Body of pancreas (tissue), 4 donors: ENCODE measurements at regions not wholly inside any gene's neighbourhood (a gene's known extent, or its start where the extent isn't known, plus 50 kb on each side); places are given as distances from the start of the nearest gene placed in this dataset.
"Not testable (repeated sequence)": the region's sequence is repeated elsewhere in the genome, so short reads cannot be mapped to it uniquely, and the experiment has no call there.

ENCODE experiments used
- ATAC-seq: fragments of 150-250 bp; one replicate; pipeline ENCODE4 v1.9.1; 2016
- DNase-seq, 4 donors: peaks; one replicate each; pipeline ENCODE4 v3.0.0-alpha.2; 2019
- H3K27ac ChIP-seq, 4 donors: fragments of 200-600 bp; sonication (generic); 1 replicate in 3 of 4; 2 replicates in 1 of 4; pipeline versions ENCODE4 v1.5.1 to v1.6.1; 2016 to 2019; ENCODE audit warnings: mild to moderate bottlenecking in 1 of 4, mixed read lengths in 1 of 4, moderate library complexity in 1 of 4
- H3K27me3 ChIP-seq, 2 donors: fragments of 200-600 bp; sonication (generic); one replicate each; pipeline ENCODE4 v1.6.0; 2016; ENCODE audit warnings: mild to moderate bottlenecking in 1 of 2
- H3K36me3 ChIP-seq, 2 donors: fragments of 200-600 bp; sonication (generic); replicated peaks in 1 of 2; 2 replicates each; pipeline ENCODE4 v1.5.1; 2016; ENCODE audit warnings: low read depth in 2 of 2; ENCODE audit not compliant: insufficient read depth in 1 of 2
- H3K4me1 ChIP-seq: fragments of 200-600 bp; sonication (generic); one replicate; pipeline ENCODE4 v1.6.0; 2016
- H3K4me3 ChIP-seq, 2 donors: fragments of 200-600 bp; sonication (generic); 1 replicate in 1 of 2; 2 replicates in 1 of 2; pipeline ENCODE4 v1.5.1; 2016 to 2019
- H3K9me3 ChIP-seq, 3 donors: fragments of 200-600 bp; sonication (generic); 1 replicate in 2 of 3; 2 replicates in 1 of 3; pipeline ENCODE4 v1.5.1; 2016
- CTCF ChIP-seq, 7 experiments: fragments of 450-650 bp in 4 of 7; fragments of 200-600 bp in 3 of 7; sonication (generic) in 3 of 7; IDR thresholded peaks; one replicate each; pipeline ENCODE4 v1.5.1; 2016 to 2019; ENCODE audit warnings: antibody characterized with exemption in 7 of 7
- POLR2A ChIP-seq, 3 donors: fragments of 450-650 bp; IDR thresholded peaks; one replicate each; pipeline ENCODE4 v1.6.1; 2016; ENCODE audit warnings: antibody characterized with exemption in 3 of 3, mild to moderate bottlenecking in 2 of 3
- WGBS, 2 donors: methylation state at CpG; one replicate each; pipeline ENCODE4 v1.1.5; 2017; 5-methylcytosine and 5-hydroxymethylcytosine counted together
- intact Hi-C: fragments of 100-400 bp; cut with DNase I; formaldehyde crosslinking; loops from one replicate; pipeline ENCODE4 v1.15.1; 2023

GRCh38 chr2:63743170-63743981 is 98.3 kb upstream of the UGP2 start:
- WGBS, 2 donors, result 78 to 85% methylated on average over 2 of the region's 2 CpGs
- ATAC-seq (no peak), DNase-seq (no peak)
- Histone ChIP-seq H3K27ac (no peak overlapping the region), H3K36me3 (no peaks in the 10 kb centered on the region), H3K4me3 (no peak overlapping the region), H3K9me3 (no peaks in the 10 kb centered on the region), H3K4me1 (peaks cover 12% of the 10 kb centered on the region), H3K27me3 (no peaks in the 10 kb centered on the region)
- TF ChIP-seq POLR2A (IDR thresholded peaks at IDR 0.05) (no peak), CTCF (IDR thresholded peaks at IDR 0.05) (no peak)
- intact Hi-C loops, result no loop called here

GRCh38 chr2:63743982-63744966 is 97.4 kb upstream of the UGP2 start:
- no peak overlapping the region for H3K27ac ChIP-seq
- H3K36me3 ChIP-seq, result no peaks in the 10 kb centered on the region
- intact Hi-C loops, result no loop called here
- H3K9me3 ChIP-seq, result no peaks in the 10 kb centered on the region
- H3K27me3 ChIP-seq, result no peaks in the 10 kb centered on the region
- no peak for DNase-seq
- ATAC-seq, result no peak
- H3K4me1 ChIP-seq, result peaks cover 12% of the 10 kb centered on the region
- H3K4me3 ChIP-seq, result no peak overlapping the region
- 36 to 40% methylated on average over 6 of the region's 6 CpGs for WGBS, 2 donors
- no peak for TF ChIP-seq CTCF (IDR thresholded peaks at IDR 0.05)
- no peak for TF ChIP-seq POLR2A (IDR thresholded peaks at IDR 0.05)

GRCh38 chr2:63746548-63746947 is 95.1 kb upstream of the UGP2 start:
- H3K9me3 ChIP-seq, H3K4me3 ChIP-seq, ATAC-seq, H3K4me1 ChIP-seq, H3K36me3 ChIP-seq, H3K27ac ChIP-seq, DNase-seq, H3K27me3 ChIP-seq, intact Hi-C loops: not testable (repeated sequence)
- 89 to 96% methylated on average over 8 of the region's 8 CpGs for WGBS, 2 donors

GRCh38 chr2:63751901-63752300 is 89.8 kb upstream of the UGP2 start:
- intact Hi-C loops, result no loop called here
- ATAC-seq, result no peak
- 38 to 39% methylated on average over 3 of the region's 3 CpGs for WGBS, 2 donors
- H3K4me1 ChIP-seq, result peaks cover 6% of the 10 kb centered on the region
- no peak overlapping the region for H3K4me3 ChIP-seq
- no peaks in the 10 kb centered on the region for H3K27me3 ChIP-seq
- no peaks in the 10 kb centered on the region for H3K36me3 ChIP-seq
- H3K27ac ChIP-seq, result no peak overlapping the region
- peak in 2 of 4 donors; percentile 19 to 56 for DNase-seq
- TF ChIP-seq POLR2A (IDR thresholded peaks at IDR 0.05) (no peak), CTCF (IDR thresholded peaks at IDR 0.05) (no peak)
- H3K9me3 ChIP-seq, result no peaks in the 10 kb centered on the region

GRCh38 chr2:63755216-63755615 is 86.5 kb upstream of the UGP2 start:
- no peaks in the 10 kb centered on the region for H3K36me3 ChIP-seq
- 82 to 84% methylated on average over 6 of the region's 6 CpGs for WGBS, 2 donors
- DNase-seq, result no peak
- no peak for ATAC-seq
- H3K4me3 ChIP-seq, result no peak overlapping the region
- H3K27me3 ChIP-seq, result no peaks in the 10 kb centered on the region
- no peaks in the 10 kb centered on the region for H3K9me3 ChIP-seq
- no peak overlapping the region for H3K27ac ChIP-seq
- H3K4me1 ChIP-seq, result peaks cover 6% of the 10 kb centered on the region
- TF ChIP-seq CTCF (IDR thresholded peaks at IDR 0.05) (no peak), POLR2A (IDR thresholded peaks at IDR 0.05) (no peak)
- intact Hi-C loops, result no loop called here
